ENCODE measurements at regions not wholly inside any gene's neighbourhood (a gene's known extent, or its start where the extent isn't known, plus 50 kb on each side); places are given as distances from the start of the nearest gene placed in this dataset.

DNA sequence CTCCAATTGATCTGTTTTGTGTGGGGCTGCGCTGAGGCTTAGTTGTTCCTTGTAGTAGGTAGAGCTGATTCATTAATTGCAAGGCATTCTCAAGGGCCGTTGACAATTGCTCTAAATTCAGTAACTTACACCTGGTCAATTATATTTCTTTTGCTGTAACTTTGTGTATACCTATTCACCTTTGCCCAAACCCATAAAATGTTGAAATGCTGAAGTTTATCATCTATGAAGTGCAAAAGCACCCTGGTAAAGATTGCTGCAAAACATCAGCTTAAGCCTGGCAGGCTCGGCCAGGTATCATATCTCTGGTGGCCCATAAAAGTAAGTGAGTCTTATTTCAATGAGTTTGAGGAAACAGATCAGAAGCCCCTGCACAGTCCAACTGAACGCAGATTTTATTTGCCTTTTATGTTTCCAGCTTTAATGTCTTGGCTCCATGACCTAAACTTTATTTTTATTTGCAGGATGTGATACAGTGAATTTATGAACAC, 203.6 kb upstream of the SLCO3A1 start:
- no peak overlapping the region for H3K4me3 ChIP-seq (ENCODE audit: low read depth in 1 of 3, low read length in 3 of 3)
- H3K9ac ChIP-seq (ENCODE audit: low read depth in 1 of 2, low read length in 2 of 2): no peak overlapping the region
- H3K9me3 ChIP-seq (ENCODE audit: control insufficient read depth in 4 of 4, low read length in 3 of 4): peaks cover 0 to 5% (median 1%) of the 10 kb centered on the region in 4 donors
- no peaks in the 10 kb centered on the region for H3K36me3 ChIP-seq (ENCODE audit: control insufficient read depth in 4 of 4, insufficient read depth in 3 of 4, low read depth in 1 of 4, low read length in 3 of 4)
- 84% methylated on average over 4 of the region's 4 CpGs for WGBS
- H3K27ac ChIP-seq (ENCODE audit: low read depth in 1 of 2, low read length in 2 of 2): no peak overlapping the region
- TF ChIP-seq SP1 (IDR thresholded peaks at IDR 0.05) (no peak), GABPA (IDR thresholded peaks at IDR 0.05 in 1 of 2, conservative IDR thresholded peaks at IDR 0.05 in 1 of 2) (no peak), HNF4G (IDR thresholded peaks at IDR 0.05) (no peak), YY1 (IDR thresholded peaks at IDR 0.05) (no peak), TAF1 (conservative IDR thresholded peaks at IDR 0.05) (no peak), ATF3 (IDR thresholded peaks at IDR 0.05) (no peak), CTCF (IDR thresholded peaks at IDR 0.05; ENCODE audit: low read depth, low read length, missing input control) (no peak), RAD21 (IDR thresholded peaks at IDR 0.05) (no peak), FOXA2 (IDR thresholded peaks at IDR 0.05) (no peak)
- DNase-seq (ENCODE audit: low spot score): no peak
- H3K27me3 ChIP-seq (ENCODE audit: control insufficient read depth in 4 of 4, insufficient read depth in 4 of 4, low read length in 3 of 4): no peaks in the 10 kb centered on the region
- H3K4me1 ChIP-seq (ENCODE audit: control insufficient read depth in 4 of 4, insufficient read depth in 4 of 4, low read length in 3 of 4): no peaks in the 10 kb centered on the region

DNA sequence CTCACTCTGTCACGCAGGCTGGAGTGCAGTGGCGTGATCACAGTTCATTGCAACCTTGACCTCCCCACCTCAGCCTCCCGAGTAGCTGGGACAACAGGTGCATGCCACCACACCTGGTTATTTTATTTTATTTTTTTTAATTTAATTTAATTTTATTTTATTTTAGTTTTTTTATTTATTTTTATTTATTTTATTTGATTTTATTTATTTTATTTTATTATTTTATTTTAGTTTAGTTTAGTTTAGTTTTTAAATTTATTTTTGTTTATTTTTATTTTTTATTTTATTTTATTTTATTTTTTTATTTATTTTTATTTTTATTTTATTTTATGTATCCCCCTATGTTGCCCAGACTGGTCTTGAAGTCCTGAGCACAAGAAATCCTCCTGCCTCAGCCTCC, 202.3 kb upstream of the SLCO3A1 start:
- 94% methylated on average over 3 of the region's 3 CpGs for WGBS
- no peaks in the 10 kb centered on the region for H3K4me1 ChIP-seq (ENCODE audit: control insufficient read depth in 4 of 4, insufficient read depth in 4 of 4, low read length in 3 of 4)
- DNase-seq (ENCODE audit: low spot score): no peak
- TF ChIP-seq FOXA2 (IDR thresholded peaks at IDR 0.05) (no peak), CTCF (IDR thresholded peaks at IDR 0.05; ENCODE audit: low read depth, low read length, missing input control) (no peak), FOXA1 (IDR thresholded peaks at IDR 0.05) (no peak), HNF4A (conservative IDR thresholded peaks at IDR 0.05) (no peak), SP1 (IDR thresholded peaks at IDR 0.05) (no peak), GABPA (IDR thresholded peaks at IDR 0.05 in 1 of 2, conservative IDR thresholded peaks at IDR 0.05 in 1 of 2) (no peak), RXRA (IDR thresholded peaks at IDR 0.05) (no peak), NR2F2 (IDR thresholded peaks at IDR 0.05) (no peak)
- H3K36me3 ChIP-seq (ENCODE audit: control insufficient read depth in 4 of 4, insufficient read depth in 3 of 4, low read depth in 1 of 4, low read length in 3 of 4): no peaks in the 10 kb centered on the region
- no peak overlapping the region for H3K9ac ChIP-seq (ENCODE audit: low read depth in 1 of 2, low read length in 2 of 2)
- peaks cover 0 to 5% (median 1%) of the 10 kb centered on the region in 4 donors for H3K9me3 ChIP-seq (ENCODE audit: control insufficient read depth in 4 of 4, low read length in 3 of 4)
- H3K4me3 ChIP-seq (ENCODE audit: low read depth in 1 of 3, low read length in 3 of 3): no peak overlapping the region
- no peaks in the 10 kb centered on the region for H3K27me3 ChIP-seq (ENCODE audit: control insufficient read depth in 4 of 4, insufficient read depth in 4 of 4, low read length in 3 of 4)
- H3K27ac ChIP-seq (ENCODE audit: low read depth in 1 of 2, low read length in 2 of 2): no peak overlapping the region

DNA sequence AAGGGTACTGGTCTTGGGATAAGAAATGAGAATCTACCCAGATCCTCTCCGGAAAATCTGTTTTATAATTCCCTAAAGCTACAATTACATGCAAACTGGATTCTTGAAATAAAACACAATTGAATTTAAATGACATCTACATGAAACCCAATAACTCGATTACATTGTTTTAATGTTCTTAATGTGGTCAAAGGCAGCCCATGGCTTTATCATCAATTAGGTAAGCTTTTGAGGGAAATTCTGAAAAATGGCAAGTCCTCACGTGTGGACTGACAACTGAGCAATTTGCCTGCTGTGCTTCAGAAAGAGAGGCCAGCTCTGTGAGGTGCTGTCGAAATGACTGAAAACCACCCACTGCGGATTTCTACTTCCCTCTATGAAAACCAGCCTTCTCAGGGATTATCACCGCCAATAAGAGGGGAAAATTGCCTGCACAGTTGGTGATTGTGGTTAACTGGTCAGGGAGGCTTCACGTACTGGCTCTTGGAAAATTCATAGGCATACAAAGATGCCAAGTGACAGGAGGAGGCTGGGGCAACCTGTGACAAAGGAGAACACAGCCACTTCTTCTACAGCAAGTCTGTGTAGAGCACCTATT, 200.8 kb upstream of the SLCO3A1 start:
- TF ChIP-seq EGR1 (IDR thresholded peaks at IDR 0.05; ENCODE audit: low read depth in 2 of 2) (no peak), HNF4A (conservative IDR thresholded peaks at IDR 0.05) (no peak), GABPA (IDR thresholded peaks at IDR 0.05 in 1 of 2, conservative IDR thresholded peaks at IDR 0.05 in 1 of 2) (no peak), RAD21 (IDR thresholded peaks at IDR 0.05) (no peak), YY1 (IDR thresholded peaks at IDR 0.05) (no peak), NR2F2 (IDR thresholded peaks at IDR 0.05) (no peak), FOXA1 (IDR thresholded peaks at IDR 0.05) (no peak), SP1 (IDR thresholded peaks at IDR 0.05) (no peak), RXRA (IDR thresholded peaks at IDR 0.05) (no peak), ATF3 (IDR thresholded peaks at IDR 0.05) (no peak), HNF4G (IDR thresholded peaks at IDR 0.05) (no peak), TAF1 (conservative IDR thresholded peaks at IDR 0.05) (no peak), JUND (IDR thresholded peaks at IDR 0.05) (no peak), FOXA2 (IDR thresholded peaks at IDR 0.05) (no peak)
- TF ChIP-seq, protein P1, sequence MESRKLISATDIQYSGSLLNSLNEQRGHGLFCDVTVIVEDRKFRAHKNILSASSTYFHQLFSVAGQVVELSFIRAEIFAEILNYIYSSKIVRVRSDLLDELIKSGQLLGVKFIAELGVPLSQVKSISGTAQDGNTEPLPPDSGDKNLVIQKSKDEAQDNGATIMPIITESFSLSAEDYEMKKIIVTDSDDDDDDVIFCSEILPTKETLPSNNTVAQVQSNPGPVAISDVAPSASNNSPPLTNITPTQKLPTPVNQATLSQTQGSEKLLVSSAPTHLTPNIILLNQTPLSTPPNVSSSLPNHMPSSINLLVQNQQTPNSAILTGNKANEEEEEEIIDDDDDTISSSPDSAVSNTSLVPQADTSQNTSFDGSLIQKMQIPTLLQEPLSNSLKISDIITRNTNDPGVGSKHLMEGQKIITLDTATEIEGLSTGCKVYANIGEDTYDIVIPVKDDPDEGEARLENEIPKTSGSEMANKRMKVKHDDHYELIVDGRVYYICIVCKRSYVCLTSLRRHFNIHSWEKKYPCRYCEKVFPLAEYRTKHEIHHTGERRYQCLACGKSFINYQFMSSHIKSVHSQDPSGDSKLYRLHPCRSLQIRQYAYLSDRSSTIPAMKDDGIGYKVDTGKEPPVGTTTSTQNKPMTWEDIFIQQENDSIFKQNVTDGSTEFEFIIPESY (IDR thresholded peaks at IDR 0.05): no peak
- no peak for DNase-seq (ENCODE audit: low spot score)
- H3K27me3 ChIP-seq (ENCODE audit: control insufficient read depth in 4 of 4, insufficient read depth in 4 of 4, low read length in 3 of 4): no peaks in the 10 kb centered on the region
- H3K36me3 ChIP-seq (ENCODE audit: control insufficient read depth in 4 of 4, insufficient read depth in 3 of 4, low read depth in 1 of 4, low read length in 3 of 4): no peaks in the 10 kb centered on the region
- H3K4me3 ChIP-seq (ENCODE audit: low read depth in 1 of 3, low read length in 3 of 3): no peak overlapping the region
- H3K4me1 ChIP-seq (ENCODE audit: control insufficient read depth in 4 of 4, insufficient read depth in 4 of 4, low read length in 3 of 4): no peaks in the 10 kb centered on the region
- WGBS: 77% methylated on average over 7 of the region's 7 CpGs
- no peak overlapping the region for H3K9ac ChIP-seq (ENCODE audit: low read depth in 1 of 2, low read length in 2 of 2)
- H3K27ac ChIP-seq (ENCODE audit: low read depth in 1 of 2, low read length in 2 of 2): no peak overlapping the region
- peaks cover 0 to 5% (median 1%) of the 10 kb centered on the region in 4 donors for H3K9me3 ChIP-seq (ENCODE audit: control insufficient read depth in 4 of 4, low read length in 3 of 4)
